ENCODE measurements at regions not wholly inside any gene's neighbourhood (a gene's known extent, or its start where the extent isn't known, plus 50 kb on each side); places are given as distances from the start of the nearest gene placed in this dataset.

DNA sequence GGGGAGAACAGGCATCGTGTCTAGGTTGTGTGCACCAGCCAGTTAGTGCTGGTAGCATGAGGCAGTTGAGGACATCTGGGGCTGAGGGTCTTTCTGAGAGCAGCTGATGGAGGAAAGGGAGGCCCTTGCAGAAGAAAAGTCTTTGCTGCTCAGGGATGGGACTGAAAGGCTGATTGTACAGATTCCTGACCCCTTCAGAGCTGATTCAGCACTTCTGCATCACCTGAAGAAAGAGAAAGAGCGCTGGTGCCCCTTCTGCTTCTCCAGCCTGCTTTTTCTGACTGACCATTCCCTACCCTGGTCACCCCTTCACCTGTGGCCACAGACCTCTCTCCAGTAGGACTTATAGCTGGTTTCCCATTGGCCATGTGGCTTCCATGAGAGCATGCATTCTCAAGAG is 476.2 kb downstream of the TSHZ3 start:
- TF ChIP-seq, protein P1, sequence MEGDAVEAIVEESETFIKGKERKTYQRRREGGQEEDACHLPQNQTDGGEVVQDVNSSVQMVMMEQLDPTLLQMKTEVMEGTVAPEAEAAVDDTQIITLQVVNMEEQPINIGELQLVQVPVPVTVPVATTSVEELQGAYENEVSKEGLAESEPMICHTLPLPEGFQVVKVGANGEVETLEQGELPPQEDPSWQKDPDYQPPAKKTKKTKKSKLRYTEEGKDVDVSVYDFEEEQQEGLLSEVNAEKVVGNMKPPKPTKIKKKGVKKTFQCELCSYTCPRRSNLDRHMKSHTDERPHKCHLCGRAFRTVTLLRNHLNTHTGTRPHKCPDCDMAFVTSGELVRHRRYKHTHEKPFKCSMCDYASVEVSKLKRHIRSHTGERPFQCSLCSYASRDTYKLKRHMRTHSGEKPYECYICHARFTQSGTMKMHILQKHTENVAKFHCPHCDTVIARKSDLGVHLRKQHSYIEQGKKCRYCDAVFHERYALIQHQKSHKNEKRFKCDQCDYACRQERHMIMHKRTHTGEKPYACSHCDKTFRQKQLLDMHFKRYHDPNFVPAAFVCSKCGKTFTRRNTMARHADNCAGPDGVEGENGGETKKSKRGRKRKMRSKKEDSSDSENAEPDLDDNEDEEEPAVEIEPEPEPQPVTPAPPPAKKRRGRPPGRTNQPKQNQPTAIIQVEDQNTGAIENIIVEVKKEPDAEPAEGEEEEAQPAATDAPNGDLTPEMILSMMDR (IDR thresholded peaks at IDR 0.05) = no peak
- no peak for TF ChIP-seq POLR2A (IDR thresholded peaks at IDR 0.05)

All from adrenal gland (tissue), 5 donors.